Panc1 (cell line): ENCODE measurements at regions not wholly inside any gene's neighbourhood (a gene's known extent, or its start where the extent isn't known, plus 50 kb on each side); places are given as distances from the start of the nearest gene placed in this dataset.

Experiments used
- POLR2AphosphoS5 ChIP-seq: IDR thresholded peaks from 2 replicates; pipeline ENCODE4 v1.6.1; 2012; ENCODE audit warnings: mild to moderate bottlenecking, low read depth, low read length, moderate library complexity
- REST ChIP-seq, 2 experiments: IDR thresholded peaks; 2 replicates each; pipeline ENCODE4 v1.6.1; 2011 to 2012; ENCODE audit warnings: low read depth in 2 of 2, control low read depth in 1 of 2, low read length in 1 of 2, mild to moderate bottlenecking in 1 of 2, moderate library complexity in 1 of 2; ENCODE audit not compliant: insufficient read depth in 1 of 2
- SIN3A ChIP-seq: IDR thresholded peaks from 2 replicates; pipeline ENCODE4 v1.6.1; 2012; ENCODE audit warnings: low read depth, mild to moderate bottlenecking, low read length, moderate library complexity, borderline replicate concordance; ENCODE audit not compliant: insufficient read depth
- TCF7L2 ChIP-seq: IDR thresholded peaks from 2 replicates; pipeline ENCODE4 v1.6.1; 2011; ENCODE audit warnings: mild to moderate bottlenecking, low read depth, low read length, inconsistent platforms
- TF ChIP-seq, protein P1 (sequence below): fragments of 450-650 bp; IDR thresholded peaks from 2 replicates; pipeline ENCODE4 v1.5.1; 2017; ENCODE audit warnings: mild to moderate bottlenecking

- TF ChIP-seq, protein P1, sequence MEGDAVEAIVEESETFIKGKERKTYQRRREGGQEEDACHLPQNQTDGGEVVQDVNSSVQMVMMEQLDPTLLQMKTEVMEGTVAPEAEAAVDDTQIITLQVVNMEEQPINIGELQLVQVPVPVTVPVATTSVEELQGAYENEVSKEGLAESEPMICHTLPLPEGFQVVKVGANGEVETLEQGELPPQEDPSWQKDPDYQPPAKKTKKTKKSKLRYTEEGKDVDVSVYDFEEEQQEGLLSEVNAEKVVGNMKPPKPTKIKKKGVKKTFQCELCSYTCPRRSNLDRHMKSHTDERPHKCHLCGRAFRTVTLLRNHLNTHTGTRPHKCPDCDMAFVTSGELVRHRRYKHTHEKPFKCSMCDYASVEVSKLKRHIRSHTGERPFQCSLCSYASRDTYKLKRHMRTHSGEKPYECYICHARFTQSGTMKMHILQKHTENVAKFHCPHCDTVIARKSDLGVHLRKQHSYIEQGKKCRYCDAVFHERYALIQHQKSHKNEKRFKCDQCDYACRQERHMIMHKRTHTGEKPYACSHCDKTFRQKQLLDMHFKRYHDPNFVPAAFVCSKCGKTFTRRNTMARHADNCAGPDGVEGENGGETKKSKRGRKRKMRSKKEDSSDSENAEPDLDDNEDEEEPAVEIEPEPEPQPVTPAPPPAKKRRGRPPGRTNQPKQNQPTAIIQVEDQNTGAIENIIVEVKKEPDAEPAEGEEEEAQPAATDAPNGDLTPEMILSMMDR, result no peak
- TF ChIP-seq REST (IDR thresholded peaks at IDR 0.05; ENCODE audit: insufficient read depth in 1 of 2, low read depth in 2 of 2, low read length in 1 of 2) (no peak), POLR2AphosphoS5 (no peak), TCF7L2 (no peak), SIN3A (no peak)
Observed at GRCh38 chr10:33927347-33927746, 592.9 kb upstream of the NRP1 start.
